NCI-H345 treated with DMSO at 0.1 percent for 48 hours (cell line): ENCODE measurements at regions not wholly inside any gene's neighbourhood (a gene's known extent, or its start where the extent isn't known, plus 50 kb on each side); places are given as distances from the start of the nearest gene placed in this dataset.
A peak's percentile ranks its signal among the peaks of the same experiment; 100 is the strongest.
"Not testable (repeated sequence)": the region's sequence is repeated elsewhere in the genome, so short reads cannot be mapped to it uniquely, and the experiment has no call there.

Source experiments
- DNase-seq: peaks from one replicate; lab custom pipeline; 2025; ENCODE audit not compliant: unreplicated experiment; lab: John Stamatoyannopoulos, UW

DNA sequence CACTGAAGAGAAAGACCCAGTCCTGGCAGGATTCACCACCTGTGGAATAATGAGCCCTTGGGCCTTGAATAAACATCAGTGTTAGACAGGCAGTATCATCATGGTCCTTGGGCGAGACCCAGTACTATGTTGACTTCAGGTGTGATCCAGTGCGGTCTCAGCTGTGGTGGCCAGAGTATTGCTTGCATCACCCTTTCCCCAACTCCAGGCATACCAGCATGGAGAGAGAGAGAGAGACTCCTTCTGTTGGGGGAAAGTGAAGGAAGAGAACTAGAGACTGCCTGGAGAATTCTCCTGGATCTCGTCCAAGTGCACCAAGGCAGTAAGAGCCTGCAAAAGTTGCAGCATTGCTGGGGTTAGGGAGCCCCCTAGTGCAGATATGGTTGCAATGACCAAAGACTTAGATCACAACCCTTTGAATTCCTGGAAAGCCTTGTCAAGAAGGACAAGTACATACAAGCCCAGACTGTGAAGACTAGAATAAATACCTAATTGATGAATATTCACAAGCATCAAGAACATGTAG is 61.1 kb upstream of the VAMP7 start:
- DNase-seq, result peak; percentile 47

DNA sequence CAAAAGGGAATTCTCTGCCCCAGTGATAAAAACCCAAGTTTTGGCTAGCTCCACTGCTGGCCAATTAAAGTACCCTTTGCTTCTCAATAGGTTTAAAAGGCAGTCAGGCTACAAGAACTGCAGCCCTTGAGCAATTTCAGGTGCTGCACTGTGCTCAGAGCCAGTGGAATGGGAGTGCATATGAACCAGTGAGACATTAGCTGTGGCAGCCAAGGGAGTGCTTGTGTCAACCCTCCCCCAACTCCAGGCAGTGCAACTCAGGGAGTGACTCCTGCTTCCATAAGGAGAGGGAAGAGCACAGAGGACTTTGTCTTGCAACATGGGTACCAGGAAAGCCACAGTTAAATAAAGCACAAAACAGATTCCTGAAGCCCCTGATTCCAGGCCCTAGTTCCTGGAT is 61.6 kb upstream of the VAMP7 start:
- no peak for DNase-seq

DNA sequence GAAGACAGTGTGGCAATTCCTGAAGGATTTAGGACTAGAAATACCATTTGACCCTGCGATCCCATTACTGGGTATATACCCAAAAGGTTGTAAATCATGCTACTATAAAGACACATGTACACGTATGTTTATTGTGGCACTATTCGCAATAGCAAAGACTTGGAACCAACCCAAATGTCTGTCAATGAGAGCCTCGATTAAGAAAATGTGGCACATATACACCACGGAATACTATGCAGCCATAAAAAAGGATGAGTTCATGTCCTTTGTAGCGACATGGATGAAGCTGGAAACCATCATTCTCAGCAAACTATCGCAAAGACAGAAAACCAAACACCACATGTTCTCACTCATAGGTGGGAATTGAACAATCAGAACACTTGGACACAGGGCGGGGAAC is 66.8 kb upstream of the VAMP7 start:
- not testable (repeated sequence) for DNase-seq

DNA sequence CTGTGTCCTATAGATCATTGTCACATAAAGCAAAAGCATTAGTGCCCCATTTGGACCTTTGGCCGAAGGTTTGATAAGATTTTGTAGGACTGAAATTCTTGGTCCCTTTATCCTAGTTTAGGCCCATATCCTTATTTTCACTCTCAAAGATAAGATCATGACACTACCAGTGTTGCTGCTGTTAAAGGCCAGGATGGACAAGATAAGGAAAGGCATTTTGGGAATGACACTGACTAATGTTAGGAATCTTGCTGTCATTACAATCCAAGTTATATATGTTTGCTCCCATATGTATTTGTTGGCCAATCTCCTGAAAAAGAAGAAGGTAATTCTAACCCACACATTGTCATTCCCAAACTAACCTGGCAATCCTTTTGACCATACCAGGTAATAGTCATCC is 101.3 kb upstream of the VAMP7 start:
- no peak for DNase-seq

DNA sequence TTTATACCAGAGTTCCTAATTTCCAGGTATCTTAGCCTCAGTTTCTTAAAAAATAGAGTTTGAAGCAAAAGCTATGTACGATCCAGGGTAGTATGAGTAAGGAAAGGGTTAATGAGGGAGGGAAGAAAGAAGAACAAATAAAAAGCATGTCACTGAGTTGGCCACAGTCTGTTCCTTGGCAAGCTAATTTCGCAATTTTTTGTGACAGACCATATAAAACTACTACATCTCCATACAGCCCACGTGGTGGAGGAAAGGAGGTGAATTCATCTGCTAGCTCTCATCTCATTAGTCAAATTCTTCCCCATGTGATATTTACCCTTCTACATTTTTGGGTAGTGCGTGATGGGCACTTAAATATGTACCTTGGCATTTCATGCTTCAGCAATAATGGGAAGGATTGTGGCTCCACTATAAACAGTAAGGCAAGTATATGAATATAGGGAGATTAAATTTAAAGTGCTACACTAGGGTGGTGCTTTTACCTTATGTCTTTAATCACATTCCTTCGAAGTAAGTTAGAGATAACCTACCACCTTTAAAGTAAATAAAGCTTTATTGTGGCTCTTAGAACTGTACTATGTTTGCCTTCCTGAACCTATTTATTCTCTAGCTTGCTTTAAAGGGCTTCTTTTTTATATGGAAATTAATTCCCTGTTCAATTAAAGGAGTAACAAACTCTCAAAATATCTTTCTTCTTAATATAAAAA is 102.1 kb upstream of the VAMP7 start:
- no peak for DNase-seq

DNA sequence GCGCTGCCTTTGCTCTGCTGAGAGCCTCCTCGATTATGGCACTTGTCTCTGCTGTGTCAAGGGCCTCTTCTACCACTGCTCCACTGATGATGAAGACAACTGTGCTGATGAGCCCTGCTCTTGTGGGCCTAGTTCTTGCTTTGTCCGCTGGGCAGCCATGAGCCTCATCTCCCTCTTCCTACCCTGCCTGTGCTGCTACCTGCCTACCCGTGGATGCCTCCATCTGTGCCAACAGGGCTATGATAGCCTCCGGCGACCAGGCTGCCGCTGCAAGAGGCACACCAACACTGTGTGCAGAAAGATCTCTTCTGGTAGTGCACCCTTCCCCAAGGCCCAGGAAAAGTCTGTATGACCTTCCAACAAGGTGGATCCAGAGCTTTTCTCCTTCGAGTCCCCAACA is 106.8 kb upstream of the VAMP7 start:
- no peak for DNase-seq

DNA sequence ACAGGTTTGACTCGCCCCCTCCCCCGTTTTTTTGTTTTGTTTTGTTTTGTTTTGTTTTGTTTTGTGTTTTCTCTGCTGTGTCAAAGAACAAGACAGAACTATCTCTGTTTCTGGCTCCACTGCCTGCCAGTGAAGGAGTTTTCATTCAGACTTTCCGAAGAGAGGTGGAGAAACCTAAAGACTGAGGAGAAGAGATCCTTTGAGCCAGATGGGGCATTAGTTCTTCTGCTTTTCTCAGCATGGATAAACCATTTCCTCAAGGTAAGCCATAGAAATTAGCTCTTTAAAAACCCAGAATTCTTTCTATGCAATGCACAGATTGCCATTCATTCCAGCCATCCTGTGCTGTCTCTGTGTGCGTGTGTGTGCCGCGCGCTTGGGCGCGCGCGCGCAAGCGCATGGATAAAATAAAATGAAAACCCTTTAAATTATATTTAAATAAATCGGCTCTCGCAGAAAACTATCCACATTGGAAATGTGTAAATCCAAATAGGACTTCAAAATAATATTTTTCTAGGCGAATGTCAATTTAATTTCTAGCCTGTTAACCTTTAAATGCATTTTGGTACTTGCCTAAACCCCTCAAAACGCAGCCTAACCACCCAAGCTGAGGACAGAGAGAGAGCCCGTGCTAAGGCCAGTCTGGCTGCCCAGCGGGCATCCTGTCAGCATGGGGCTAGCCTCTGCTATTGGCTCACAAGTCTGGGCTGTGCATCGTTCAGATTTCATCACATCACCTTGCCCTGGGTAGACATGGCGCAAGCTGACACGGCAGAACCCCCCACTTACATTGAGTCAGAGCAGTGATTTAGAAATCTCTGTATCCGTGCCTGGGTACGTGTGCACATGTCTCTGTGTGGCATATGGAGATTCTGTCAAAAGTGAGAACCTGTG is 113.0 kb upstream of the VAMP7 start:
- DNase-seq, result no peak

DNA sequence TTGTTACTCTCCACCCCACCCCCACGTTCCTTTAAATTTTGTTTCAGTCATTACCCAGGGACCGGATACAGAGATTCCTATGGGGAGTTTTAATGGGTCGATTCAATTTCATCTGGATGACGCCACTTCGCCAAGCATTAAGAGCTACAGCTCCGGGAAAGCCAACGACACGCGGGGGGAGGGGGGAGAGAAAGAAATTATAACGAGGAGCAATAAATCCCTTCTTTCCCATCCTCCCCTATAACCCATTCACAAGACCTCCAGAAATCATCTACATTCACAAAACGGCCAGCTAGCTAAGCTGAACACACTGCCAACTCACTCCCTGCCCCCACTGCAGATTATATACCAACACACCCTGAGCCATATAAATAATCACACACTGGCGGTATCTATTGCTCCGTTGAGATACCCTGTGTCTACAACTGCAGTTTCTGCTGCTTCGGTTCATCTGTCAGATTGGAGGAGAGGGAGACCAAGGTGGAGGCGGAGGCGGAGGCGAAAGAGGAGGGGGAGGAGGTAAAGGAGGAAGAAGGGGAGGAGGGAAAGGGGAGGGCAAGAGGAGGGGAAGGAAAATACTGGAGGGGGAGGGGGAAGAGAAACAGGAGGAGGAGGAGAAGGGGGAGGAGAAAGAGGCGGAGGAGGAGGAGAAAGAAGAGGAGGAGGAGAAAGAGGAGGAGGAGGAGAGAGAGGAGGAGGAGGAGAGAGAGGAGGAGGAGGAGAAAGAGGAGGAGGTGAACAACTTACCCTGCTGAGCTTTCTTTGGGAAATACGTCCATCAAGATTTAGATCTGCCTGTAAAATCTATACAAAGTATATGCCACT is 113.9 kb upstream of the VAMP7 start:
- DNase-seq, result no peak

DNA sequence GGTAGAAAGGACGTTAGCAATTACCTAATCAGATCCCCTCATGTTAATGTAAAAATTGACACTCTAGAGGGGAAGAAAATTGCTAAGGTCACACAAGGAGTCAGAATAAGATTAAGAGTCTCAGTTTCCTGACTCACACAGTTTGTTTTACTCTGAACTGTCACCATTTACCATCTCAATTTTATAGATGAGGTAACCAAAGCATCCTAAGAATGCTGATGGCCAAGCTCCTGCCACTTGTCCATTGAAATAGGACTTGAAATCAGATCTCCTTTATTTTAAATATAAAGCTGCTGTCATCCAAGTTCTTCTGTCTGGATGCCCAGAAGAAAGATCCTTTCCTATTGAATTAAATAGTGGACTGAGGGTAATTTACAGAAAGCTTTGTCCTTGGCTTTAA is 114.8 kb upstream of the VAMP7 start:
- DNase-seq, result no peak

DNA sequence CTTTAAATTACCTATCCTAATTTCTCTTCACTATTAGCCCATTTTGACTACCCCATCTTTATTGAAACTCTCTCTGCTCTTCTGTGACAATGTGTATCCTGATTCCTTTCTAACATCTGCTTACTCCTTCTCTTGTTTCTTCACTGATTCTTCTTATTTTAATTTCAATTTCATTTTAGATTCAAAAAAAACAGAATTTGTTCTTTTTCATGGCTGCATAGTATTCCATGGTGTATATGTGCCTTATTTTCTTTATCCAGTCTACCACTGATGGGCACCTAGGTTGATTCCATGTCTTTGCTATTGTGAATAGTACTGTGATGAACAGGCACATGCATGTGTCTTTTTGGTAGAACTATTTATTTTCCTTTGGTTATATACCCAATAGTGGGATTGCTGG is 120.0 kb upstream of the VAMP7 start:
- DNase-seq, result no peak

DNA sequence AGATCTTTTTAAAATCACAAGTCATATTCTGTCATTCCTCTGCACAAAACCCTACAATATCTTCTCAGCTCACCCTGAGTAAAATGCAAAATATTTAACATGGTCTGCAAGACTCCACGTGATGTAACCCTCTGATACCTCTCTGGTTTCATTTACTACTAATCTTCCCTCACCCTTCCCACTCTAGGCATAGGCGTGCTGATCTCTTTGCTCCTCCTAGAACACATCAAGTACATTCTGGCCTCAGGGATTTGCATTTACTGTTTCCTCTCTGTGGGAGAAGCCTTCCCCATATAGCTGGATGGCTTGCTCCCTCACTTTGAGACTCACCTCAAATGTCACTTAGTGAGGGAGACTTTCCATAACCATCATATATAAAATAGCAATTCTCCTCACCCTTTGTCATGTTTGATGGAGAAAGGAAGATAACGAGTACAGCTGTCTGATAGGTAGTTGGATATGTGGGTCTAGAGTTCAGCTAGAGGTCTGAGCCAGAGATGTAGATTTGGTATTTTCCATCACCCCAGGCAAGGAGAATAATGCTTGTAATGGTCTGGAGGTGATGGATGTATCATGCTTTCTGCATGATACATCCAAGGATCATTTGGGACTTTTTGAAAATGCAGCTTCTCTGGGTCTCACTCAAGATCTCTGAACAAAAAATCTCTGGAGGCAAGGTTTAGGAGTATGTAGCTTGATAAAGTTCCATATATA is 123.9 kb upstream of the VAMP7 start:
- DNase-seq, result no peak

DNA sequence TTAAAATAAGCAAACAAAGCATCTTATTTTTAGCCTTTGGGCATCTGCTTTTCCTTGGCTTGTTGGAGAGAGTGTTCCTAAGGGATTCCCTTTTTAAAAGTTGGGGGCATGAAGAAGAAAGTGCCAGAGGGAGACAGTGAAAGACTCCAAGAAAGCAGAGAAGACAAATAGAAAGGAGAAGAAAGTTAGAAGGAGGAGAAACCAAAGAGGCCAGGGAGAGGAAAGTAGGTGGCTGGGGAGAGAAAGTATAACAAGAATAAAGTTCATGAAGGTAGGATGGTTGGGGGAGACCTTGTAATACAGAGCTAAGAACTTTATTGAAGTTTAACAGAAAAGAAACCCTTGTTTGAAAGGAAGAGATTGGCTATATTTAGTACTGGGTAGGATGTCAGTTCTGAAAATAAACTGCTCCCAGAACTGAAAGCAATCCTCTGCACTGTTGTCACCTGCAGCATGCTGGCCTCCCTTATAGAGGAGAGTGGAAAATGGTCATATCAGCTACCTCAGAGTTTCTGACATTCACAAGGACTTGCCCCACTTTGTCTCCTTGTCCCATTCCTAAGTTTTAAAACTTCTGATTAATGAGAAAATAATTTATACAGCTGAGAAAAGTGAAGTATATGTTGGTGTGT is 125.3 kb upstream of the VAMP7 start:
- no peak for DNase-seq

DNA sequence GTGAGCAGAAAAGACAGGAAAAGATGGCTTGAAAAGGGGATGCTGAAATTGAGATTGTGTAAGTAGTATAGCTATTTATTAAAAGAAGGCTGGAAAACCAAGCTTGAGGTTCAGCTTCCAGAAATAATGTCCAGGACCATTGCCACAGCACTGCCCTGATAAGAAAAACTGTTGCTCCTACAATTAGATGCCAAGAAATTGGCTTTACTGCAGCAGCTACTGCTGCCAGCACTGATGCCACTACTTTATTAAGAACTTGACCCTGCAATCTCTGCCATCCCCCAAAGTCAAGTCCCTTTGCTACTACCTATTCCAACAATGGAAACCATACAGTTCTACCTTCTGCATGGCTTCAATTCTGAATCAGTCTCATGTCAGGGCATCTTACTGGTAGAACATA is 130.0 kb upstream of the VAMP7 start:
- no peak for DNase-seq

DNA sequence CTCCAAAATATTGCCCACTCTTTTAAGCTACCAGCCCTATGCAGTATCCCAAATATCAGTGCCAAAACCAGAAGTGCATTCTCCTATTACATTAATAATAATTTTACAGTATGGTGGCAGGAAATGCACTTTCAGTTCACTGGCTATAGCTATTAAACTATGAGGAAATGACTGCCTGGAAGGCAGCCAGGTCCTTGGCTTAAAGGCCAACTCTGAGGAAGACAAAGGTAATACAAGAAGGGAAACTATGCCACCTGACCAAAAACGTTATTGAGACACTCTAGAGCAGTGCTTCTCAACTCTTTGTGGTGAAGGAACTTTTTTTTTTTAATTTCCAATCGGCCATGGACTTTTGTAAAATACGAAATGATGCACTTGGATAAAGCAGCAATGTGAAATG is 133.6 kb upstream of the VAMP7 start:
- no peak for DNase-seq

DNA sequence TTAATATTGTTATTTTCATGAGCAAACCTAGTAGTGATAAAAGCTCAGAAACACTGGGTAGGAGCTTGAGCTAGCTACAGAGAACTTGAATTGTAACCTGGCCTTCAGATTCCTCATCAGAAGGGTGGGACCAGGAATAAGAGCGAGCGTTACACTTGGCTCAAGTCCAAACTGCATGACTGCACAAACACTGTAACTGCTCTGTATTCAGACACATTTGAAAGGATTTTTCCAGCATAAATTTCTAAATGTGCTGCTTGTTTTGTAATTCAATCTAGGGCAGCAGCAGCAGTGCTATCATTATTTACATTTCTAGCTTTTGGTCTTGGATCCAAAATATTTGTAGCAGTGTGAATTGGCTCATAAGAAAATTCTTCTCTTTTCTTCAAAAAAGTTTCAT is 133.0 kb upstream of the TMLHE start:
- DNase-seq, result peak; percentile 84

DNA sequence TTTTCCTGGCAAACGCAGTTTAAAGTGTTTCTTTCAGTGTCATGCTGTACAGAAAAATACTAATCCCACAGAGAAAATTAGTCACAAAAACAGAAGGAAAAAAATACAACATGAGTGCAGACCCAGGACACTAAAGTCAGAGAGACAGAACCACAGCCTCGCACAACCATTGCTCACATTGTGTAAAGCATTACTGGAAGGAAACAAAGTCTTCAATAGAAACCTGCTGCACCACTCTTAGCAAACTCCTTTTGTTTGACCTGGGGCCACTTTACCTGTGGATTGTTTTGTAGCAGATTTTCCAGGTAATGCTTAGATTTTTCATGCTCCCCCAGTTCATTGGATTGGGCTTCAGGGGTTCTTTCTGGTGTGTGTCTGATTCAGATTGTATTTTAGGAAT is 131.8 kb upstream of the TMLHE start:
- DNase-seq, result no peak

DNA sequence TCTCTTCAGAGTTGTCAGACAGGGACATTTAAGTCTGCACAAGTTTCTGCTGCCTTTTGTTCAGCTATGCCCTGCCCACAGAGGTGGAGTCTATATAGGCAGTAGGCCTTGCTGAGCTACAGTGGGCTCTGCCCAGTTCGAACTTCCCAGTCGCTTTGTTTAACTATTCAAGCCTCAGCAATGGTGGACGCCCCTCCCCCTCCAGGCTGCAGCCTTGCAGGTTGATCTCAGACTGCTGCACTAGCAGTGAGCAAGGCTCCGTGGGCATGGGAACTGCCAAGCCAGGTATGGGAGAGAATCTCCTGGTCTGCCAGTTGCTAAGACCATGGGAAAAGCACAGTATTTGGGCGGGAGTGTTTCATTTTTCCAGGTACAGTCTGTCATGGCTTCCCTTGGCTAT is 115.6 kb upstream of the TMLHE start:
- not testable (repeated sequence) for DNase-seq

DNA sequence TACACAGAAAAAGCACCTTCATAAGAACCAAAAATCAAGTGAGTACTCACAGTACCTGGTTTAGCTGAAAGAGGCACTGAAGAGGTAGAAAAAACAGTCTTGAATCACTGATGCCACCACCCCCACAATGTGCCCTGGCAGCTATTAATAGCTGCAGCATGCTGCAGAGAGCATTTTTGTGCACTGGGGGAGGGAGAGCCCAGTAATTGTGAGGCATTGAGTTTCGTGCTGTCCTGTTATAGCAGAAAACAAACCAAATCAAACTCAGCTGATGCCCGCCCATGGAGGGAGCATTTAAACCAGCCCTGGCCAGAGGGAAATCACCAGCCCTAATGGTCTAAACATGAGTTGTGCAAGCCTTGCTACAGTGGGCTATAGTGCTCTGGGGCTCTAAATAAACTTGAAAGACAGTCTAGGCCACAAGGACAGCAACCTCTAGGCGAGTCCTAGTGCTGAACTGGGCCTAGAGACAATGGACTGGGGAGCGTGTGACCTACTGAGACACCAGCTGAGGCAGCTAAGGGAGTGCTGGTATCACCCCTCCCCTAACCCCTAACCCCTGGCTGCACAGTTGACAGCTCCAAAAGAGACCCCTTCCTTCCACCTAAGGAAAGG is 106.3 kb upstream of the TMLHE start:
- no peak for DNase-seq

DNA sequence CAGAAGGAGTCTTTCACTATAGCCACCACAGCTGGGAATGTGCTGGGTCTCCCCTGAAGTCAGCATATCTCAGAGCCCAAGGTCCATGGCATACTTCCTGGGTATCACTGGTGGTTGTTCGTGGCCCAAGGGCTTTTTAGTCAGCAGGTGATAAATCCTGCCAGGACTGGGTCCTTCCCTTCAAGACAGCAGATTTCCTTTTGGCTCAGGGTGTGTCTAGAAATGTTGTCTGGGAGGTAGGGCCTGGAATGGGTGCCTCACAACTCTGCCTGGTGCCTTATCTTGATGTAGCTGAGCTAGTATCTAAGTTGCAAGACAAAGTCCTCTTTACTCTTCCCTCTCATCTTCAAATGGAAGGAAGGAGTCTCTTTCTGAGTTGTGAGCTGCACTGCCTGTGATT is 102.4 kb upstream of the TMLHE start:
- DNase-seq, result no peak

DNA sequence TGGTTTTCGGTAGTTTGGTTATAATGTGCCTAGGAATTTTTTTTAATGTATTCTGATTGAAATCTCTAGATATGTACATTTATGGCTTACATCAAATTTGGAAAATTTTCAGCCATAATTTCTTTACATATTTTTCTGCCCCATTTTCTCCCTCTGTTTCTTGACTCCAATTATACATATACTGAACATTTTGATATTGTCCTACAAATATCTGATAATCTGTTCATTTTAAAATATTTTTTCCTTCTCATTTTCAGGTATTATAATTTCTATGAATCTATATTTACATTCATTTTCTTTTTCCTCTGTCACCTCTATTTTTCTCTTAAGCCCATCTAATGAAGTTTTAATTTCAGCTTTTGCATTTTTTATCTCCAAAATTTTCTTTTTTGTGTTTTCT is 82.7 kb upstream of the TMLHE start:
- no peak for DNase-seq
